ENCODE measurements at regions not wholly inside any gene's neighbourhood (a gene's known extent, or its start where the extent isn't known, plus 50 kb on each side); places are given as distances from the start of the nearest gene placed in this dataset.
A peak's percentile ranks its signal among the peaks of the same experiment; 100 is the strongest.

DNA sequence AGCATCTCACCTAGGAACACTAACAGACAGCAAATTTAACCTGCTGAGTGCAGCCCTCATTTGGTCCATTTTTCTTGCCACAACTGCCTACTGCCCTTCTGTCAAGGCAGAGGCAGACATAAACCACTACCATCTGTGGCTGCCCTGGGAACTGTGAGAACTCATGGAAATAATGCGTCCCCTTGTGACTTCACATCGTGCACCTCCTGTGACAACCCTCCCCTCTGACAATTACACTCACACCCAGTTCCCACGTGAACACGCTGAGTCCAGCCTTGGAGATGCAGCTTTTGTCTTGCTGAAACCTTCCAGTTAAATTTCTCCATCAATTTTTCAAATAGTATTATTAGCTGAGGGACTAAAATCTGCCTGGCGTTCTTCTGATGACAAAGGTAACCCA is 193.1 kb upstream of the KLF14 start:
- H3K27me3 ChIP-seq, result no peaks in the 10 kb centered on the region
- 88 to 89% methylated on average over 5 of the region's 5 CpGs for WGBS, 2 donors
- intact Hi-C loops (cut with DNase I; ENCODE audit: low total_unique reads), result no loop called here
- DNase-seq, result no peak
- TF ChIP-seq POLR2A (IDR thresholded peaks at IDR 0.05), result no peak
- TF ChIP-seq, protein P1, sequence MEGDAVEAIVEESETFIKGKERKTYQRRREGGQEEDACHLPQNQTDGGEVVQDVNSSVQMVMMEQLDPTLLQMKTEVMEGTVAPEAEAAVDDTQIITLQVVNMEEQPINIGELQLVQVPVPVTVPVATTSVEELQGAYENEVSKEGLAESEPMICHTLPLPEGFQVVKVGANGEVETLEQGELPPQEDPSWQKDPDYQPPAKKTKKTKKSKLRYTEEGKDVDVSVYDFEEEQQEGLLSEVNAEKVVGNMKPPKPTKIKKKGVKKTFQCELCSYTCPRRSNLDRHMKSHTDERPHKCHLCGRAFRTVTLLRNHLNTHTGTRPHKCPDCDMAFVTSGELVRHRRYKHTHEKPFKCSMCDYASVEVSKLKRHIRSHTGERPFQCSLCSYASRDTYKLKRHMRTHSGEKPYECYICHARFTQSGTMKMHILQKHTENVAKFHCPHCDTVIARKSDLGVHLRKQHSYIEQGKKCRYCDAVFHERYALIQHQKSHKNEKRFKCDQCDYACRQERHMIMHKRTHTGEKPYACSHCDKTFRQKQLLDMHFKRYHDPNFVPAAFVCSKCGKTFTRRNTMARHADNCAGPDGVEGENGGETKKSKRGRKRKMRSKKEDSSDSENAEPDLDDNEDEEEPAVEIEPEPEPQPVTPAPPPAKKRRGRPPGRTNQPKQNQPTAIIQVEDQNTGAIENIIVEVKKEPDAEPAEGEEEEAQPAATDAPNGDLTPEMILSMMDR (IDR thresholded peaks at IDR 0.05), result no peak
- H3K4me3 ChIP-seq, result no peak overlapping the region
- H3K36me3 ChIP-seq (ENCODE audit: low read depth, missing control alignments), result no peaks in the 10 kb centered on the region
- H3K4me1 ChIP-seq, result no peaks in the 10 kb centered on the region
- no peak overlapping the region for H3K27ac ChIP-seq
- H3K9me3 ChIP-seq, result no peaks in the 10 kb centered on the region

DNA sequence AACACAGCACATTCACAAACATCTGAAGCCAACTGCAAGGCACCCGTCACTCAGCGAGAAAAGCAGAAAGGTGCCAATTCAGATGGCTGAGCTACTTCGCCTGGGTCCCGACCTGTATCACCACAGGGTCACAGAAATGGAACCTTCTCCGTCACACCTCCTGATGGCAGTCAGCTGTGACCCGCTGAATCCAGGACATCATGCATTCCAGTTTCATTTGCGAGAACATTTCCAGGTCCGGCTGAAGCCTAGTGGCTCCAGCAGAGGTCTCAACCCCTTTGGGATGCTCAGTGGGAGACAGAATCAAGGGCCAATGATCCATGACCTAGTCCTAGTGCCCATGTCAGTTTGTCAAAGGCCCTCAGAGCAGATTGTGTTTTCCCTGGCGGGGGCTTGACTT is 193.6 kb upstream of the KLF14 start:
- no peak overlapping the region for H3K27ac ChIP-seq
- intact Hi-C loops (cut with DNase I; ENCODE audit: low total_unique reads), result no loop called here
- TF ChIP-seq POLR2A (IDR thresholded peaks at IDR 0.05), result no peak
- TF ChIP-seq, protein P1 (IDR thresholded peaks at IDR 0.05), result no peak
- WGBS, 2 donors, result 80 to 96% methylated on average over 9 of the region's 9 CpGs
- no peaks in the 10 kb centered on the region for H3K9me3 ChIP-seq
- no peaks in the 10 kb centered on the region for H3K27me3 ChIP-seq
- no peaks in the 10 kb centered on the region for H3K36me3 ChIP-seq (ENCODE audit: low read depth, missing control alignments)
- H3K4me1 ChIP-seq, result no peaks in the 10 kb centered on the region
- no peak overlapping the region for H3K4me3 ChIP-seq
- DNase-seq, result no peak

DNA sequence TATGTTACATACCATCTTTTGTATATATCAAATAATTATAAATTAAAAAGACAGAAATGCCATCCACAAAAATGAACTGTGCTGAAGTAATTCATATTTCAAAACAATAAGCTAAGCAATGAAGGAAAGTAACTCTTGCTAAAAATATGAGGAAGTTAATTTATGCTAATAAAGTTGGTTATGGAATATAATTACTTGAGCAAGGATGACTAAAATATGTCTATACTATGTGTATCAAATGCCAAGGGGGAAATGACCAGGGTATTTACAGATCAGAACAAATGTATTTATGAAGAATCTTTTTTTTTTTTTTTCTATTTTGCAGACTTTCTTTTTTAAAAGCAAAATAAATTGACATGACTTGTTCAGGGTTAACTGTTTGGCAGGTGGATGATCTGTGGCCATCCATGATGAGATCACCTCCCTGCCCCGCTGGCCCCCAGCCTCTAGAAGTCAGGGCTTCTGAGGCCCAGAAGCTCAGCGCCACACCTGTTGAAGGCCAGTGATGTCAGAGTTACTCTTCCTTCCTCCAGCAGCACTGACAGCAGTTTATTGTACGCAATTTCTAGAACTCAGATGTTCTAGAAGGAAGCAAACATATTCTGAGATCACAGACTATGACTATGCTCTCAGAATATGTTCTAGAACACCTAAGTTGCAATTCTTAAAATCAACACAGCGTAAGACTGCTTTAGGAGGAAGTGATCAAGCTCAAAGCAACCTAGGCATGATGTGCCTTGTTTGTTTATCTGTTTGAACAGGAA is 196.1 kb upstream of the KLF14 start:
- no peaks in the 10 kb centered on the region for H3K36me3 ChIP-seq (ENCODE audit: low read depth, missing control alignments)
- no peak overlapping the region for H3K4me3 ChIP-seq
- H3K27ac ChIP-seq, result peak overlapping the region in 1 of 2 donors; percentile 7
- intact Hi-C loops (cut with DNase I; ENCODE audit: low total_unique reads), result no loop called here
- no peaks in the 10 kb centered on the region for H3K9me3 ChIP-seq
- DNase-seq, result no peak
- H3K27me3 ChIP-seq, result no peaks in the 10 kb centered on the region
- TF ChIP-seq, protein P1 (IDR thresholded peaks at IDR 0.05), result no peak
- no peak for TF ChIP-seq POLR2A (IDR thresholded peaks at IDR 0.05)
- WGBS, 2 donors, result 79% methylated on average over 4 of the region's 4 CpGs
- H3K4me1 ChIP-seq, result no peaks in the 10 kb centered on the region

DNA sequence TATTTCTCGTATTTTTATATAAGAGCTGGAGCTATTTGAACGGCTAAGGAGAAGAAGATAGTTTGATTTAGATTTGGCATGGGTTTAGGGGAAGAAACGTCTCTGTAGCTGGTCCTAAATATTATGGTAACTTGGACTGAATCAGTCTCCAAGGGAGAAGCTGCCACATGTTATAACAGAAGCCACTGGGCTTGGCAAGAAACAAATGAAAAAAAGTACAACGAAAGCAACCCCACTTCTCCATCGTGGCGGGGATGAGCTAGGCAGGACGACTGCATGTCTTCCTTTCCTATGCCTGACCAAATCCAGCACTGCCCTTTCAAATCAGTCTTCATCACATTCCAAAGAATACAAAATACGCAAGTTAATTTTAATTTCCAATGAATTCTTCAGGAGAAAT is 196.7 kb upstream of the KLF14 start:
- intact Hi-C loops (cut with DNase I; ENCODE audit: low total_unique reads), result no loop called here
- TF ChIP-seq POLR2A (IDR thresholded peaks at IDR 0.05), result no peak
- Histone ChIP-seq H3K36me3 (ENCODE audit: low read depth, missing control alignments) (no peaks in the 10 kb centered on the region), H3K9me3 (no peaks in the 10 kb centered on the region), H3K27me3 (no peaks in the 10 kb centered on the region), H3K4me3 (no peak overlapping the region), H3K4me1 (no peaks in the 10 kb centered on the region), H3K27ac (peak overlapping the region in 1 of 2 donors; percentile 7)
- 57 to 60% methylated on average over 8 of the region's 8 CpGs for WGBS, 2 donors
- no peak for DNase-seq

DNA sequence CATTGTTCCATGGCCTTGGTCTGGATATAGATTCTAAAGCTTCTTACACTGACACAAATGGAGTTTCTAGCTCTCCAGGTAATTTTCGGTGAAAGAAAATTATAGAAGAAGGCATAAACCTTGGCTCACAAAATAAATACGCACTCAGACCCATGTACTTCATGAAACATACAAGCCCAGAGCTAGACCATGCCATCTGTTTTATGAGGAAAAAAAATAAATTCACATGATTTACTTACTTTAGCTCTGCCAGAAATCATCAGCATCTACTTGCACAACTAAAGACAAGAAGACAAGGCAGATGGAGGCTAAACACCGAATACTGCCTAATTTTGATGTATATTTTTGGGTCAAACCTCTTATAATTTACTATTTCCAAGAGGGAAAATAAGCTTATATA is 197.4 kb upstream of the KLF14 start:
- Histone ChIP-seq H3K4me3 (no peak overlapping the region), H3K27me3 (no peaks in the 10 kb centered on the region), H3K36me3 (ENCODE audit: low read depth, missing control alignments) (no peaks in the 10 kb centered on the region), H3K9me3 (no peaks in the 10 kb centered on the region), H3K4me1 (no peaks in the 10 kb centered on the region), H3K27ac (no peak overlapping the region)
- WGBS, 2 donors, result 91 to 97% methylated on average over 3 of the region's 3 CpGs
- intact Hi-C loops (cut with DNase I; ENCODE audit: low total_unique reads), result no loop called here
- no peak for DNase-seq
- no peak for TF ChIP-seq POLR2A (IDR thresholded peaks at IDR 0.05)
- TF ChIP-seq, protein P1 (IDR thresholded peaks at IDR 0.05), result no peak

All from testis (tissue), 2 donors.